HepG2 (cell line): ENCODE measurements at regions not wholly inside any gene's neighbourhood (a gene's known extent, or its start where the extent isn't known, plus 50 kb on each side); places are given as distances from the start of the nearest gene placed in this dataset.

Source experiments
- ATAC-seq: fragments of 200-7000 bp; cut with Tn5 transposase; 3 replicates; pipeline ENCODE4 v1.9.1; 2020; ENCODE audit warnings: mild to moderate bottlenecking, moderate library complexity
- BruUV-seq: library from RNA; stranded (reverse); fragments of 400-500 nt; replicated peaks from 2 replicates; lab custom pipeline; 2021; lab: Mats Ljungman, UMichigan
- CTCF ChIA-PET: fragments of 300-600 bp; formaldehyde crosslinking; extraction: SDS; loops from one replicate; lab custom pipeline; 2021; ENCODE audit warnings: low total read pairs, inconsistent platforms, low intra/inter-chr PET ratio; lab: Yijun Ruan, JAX
- POLR2A ChIA-PET: fragments of 350-600 bp; sonication (Branson Sonifier 250); formaldehyde crosslinking; loops from one replicate; lab custom pipeline; 2020; ENCODE audit warnings: antibody characterized with exemption, inconsistent platforms; lab: Yijun Ruan, JAX
- DNase-seq: peaks from one replicate; pipeline ENCODE4 v3.0.0-alpha.2; 2015; ENCODE audit warnings: low spot score
- FAIRE-seq: peaks from 3 replicates; lab custom pipeline; 2011; peaks lifted over from hg19 to GRCh38; lab: Jason Lieb, UNC
- H2AFZ ChIP-seq: one replicate; pipeline ENCODE4 v1.6.1; 2011; ENCODE audit warnings: low read length, inconsistent platforms
- H3K27ac ChIP-seq: fragments of 300-600 bp; 3 replicates; pipeline ENCODE4 v1.8.0; 2011; ENCODE audit warnings: mixed run types, mild to moderate bottlenecking, mixed read lengths, low read length, inconsistent platforms; ENCODE audit not compliant: insufficient read depth; ENCODE audit errors: extremely low read length
- H3K27me3 ChIP-seq, 2 experiments: fragments of 200-600 bp in 1 of 2; 2 replicates in 1 of 2; 3 replicates in 1 of 2; pipeline versions ENCODE4 v1.6.0 to v1.8.0; 2011; ENCODE audit warnings: low read length in 2 of 2, mild to moderate bottlenecking in 2 of 2, moderate library complexity in 2 of 2, inconsistent platforms in 1 of 2; ENCODE audit not compliant: insufficient read depth in 2 of 2, control insufficient read depth in 1 of 2
- H3K36me3 ChIP-seq, 2 experiments: fragments of 200-600 bp in 1 of 2; replicated peaks in 1 of 2; 2 replicates in 1 of 2; 3 replicates in 1 of 2; pipeline versions ENCODE4 v1.5.1 to v1.8.0; 2011; ENCODE audit warnings: low read length in 2 of 2, inconsistent platforms in 1 of 2; ENCODE audit not compliant: insufficient read depth in 2 of 2, control insufficient read depth in 1 of 2
- H3K4me1 ChIP-seq: 2 replicates; pipeline ENCODE4 v1.5.1; 2012; ENCODE audit warnings: low read length, inconsistent platforms; ENCODE audit not compliant: insufficient read depth
- H3K4me2 ChIP-seq: 2 replicates; pipeline ENCODE4 v1.6.0; 2011; ENCODE audit warnings: low read depth, low read length, inconsistent platforms
- H3K4me3 ChIP-seq, 3 experiments: fragments of 200-600 bp in 1 of 3; sonication (generic), shearing (Covaris generic) in 1 of 3; replicated peaks in 1 of 3; 2 replicates each; pipeline ENCODE4 v1.5.1; 2011 to 2016; ENCODE audit warnings: low read length in 3 of 3, inconsistent platforms in 2 of 3, low read depth in 2 of 3, mild to moderate bottlenecking in 2 of 3, control low read depth in 1 of 3, mixed read lengths in 1 of 3; ENCODE audit not compliant: insufficient read depth in 1 of 3
- H3K79me2 ChIP-seq: one replicate; pipeline ENCODE4 v1.6.1; 2011; ENCODE audit warnings: low read length, inconsistent platforms; ENCODE audit not compliant: insufficient read depth
- H3K9ac ChIP-seq: 2 replicates; pipeline ENCODE4 v1.6.0; 2011; ENCODE audit warnings: mild to moderate bottlenecking, low read depth, low read length, inconsistent platforms; ENCODE audit not compliant: insufficient read depth
- H3K9me3 ChIP-seq: 2 replicates; pipeline ENCODE4 v1.5.1; 2012; ENCODE audit warnings: mild to moderate bottlenecking, low read length
- H4K20me1 ChIP-seq: 2 replicates; pipeline ENCODE4 v1.6.0; 2011; ENCODE audit warnings: inconsistent platforms, mild to moderate bottlenecking, low read length, moderate library complexity; ENCODE audit not compliant: insufficient read depth
- AFF4 ChIP-seq: sonication (generic); formaldehyde crosslinking; IDR thresholded peaks from 2 replicates; pipeline ENCODE4 v1.4.0; 2020; ENCODE audit warnings: missing genetic modification reagents
- HHEX ChIP-seq: IDR thresholded peaks from 2 replicates; pipeline ENCODE4 v1.6.1; 2016; ENCODE audit warnings: control low read depth
- HOXD1 ChIP-seq: sonication (generic); formaldehyde crosslinking; IDR thresholded peaks from 2 replicates; pipeline ENCODE4 v1.5.0; 2020; ENCODE audit warnings: missing genetic modification reagents
- MXD1 ChIP-seq: sonication (generic); formaldehyde crosslinking; IDR thresholded peaks from 2 replicates; pipeline ENCODE4 v1.4.0; 2020; ENCODE audit warnings: mild to moderate bottlenecking, missing genetic modification reagents
- MYC ChIP-seq: sonication (generic); formaldehyde crosslinking; IDR thresholded peaks from 2 replicates; pipeline ENCODE4 v1.9.0; 2021; ENCODE audit warnings: missing genetic modification reagents, borderline replicate concordance
- WIZ ChIP-seq: sonication (generic); formaldehyde crosslinking; IDR thresholded peaks from 2 replicates; pipeline ENCODE4 v1.5.1; 2020; ENCODE audit warnings: mild to moderate bottlenecking, missing genetic modification reagents
- ZEB1 ChIP-seq: IDR thresholded peaks from 2 replicates; pipeline ENCODE4 v1.6.1; 2012; ENCODE audit warnings: mild to moderate bottlenecking, low read depth, inconsistent platforms; ENCODE audit not compliant: insufficient replicate concordance
- ZNF207 ChIP-seq: fragments of 450-650 bp; IDR thresholded peaks from 2 replicates; pipeline ENCODE4 v1.6.1; 2016; ENCODE audit warnings: antibody characterized with exemption, borderline replicate concordance
- ZNF563 ChIP-seq: sonication (generic); formaldehyde crosslinking; IDR thresholded peaks from 2 replicates; pipeline ENCODE4 v1.8.0; 2022; ENCODE audit warnings: mild to moderate bottlenecking, moderate library complexity, missing genetic modification reagents
- WGBS: methylation state at CpG from one replicate; pipeline ENCODE4 v1.1.6; 2017; ENCODE audit warnings: low lambda C conversion rate; 5-methylcytosine and 5-hydroxymethylcytosine counted together
- in situ Hi-C: cut with HindIII; loops from 2 replicates; pipeline ENCODE4 v1.10.0; 2017; ENCODE audit warnings: low pct_unique_long_range_greater_than_20kb; ENCODE audit not compliant: extremely low pct_ligation_motif_present
- intact Hi-C: fragments of 100-400 bp; cut with micrococcal nuclease; formaldehyde crosslinking; loops from one replicate; pipeline ENCODE4 v1.10.0; 2022; ENCODE audit not compliant: unreplicated experiment

GRCh38 chr13:90135558-90135957 lies 1211.9 kb upstream of the MIR17HG start (continued):
- TF ChIP-seq ZNF563 (CRISPR knock-in tag): no peak
- TF ChIP-seq MYC (CRISPR knock-in tag): no peak
- TF ChIP-seq, all 625 proteins: peak for 0

GRCh38 chr13:90142251-90142650 lies 1205.2 kb upstream of the MIR17HG start:
- Histone ChIP-seq H3K9me3 (peaks cover 12% of the 10 kb centered on the region; the same call in 1 of the 2 replicates), H4K20me1 (no peaks in the 10 kb centered on the region), H2AFZ (no peak overlapping the region), H3K27me3 (no peaks in the 10 kb centered on the region), H3K79me2 (no peaks in the 10 kb centered on the region), H3K9ac (no peak overlapping the region), H3K4me1 (no peaks in the 10 kb centered on the region), H3K27ac (no peak overlapping the region), H3K4me3 (no peak overlapping the region), H3K4me2 (no peak overlapping the region), H3K36me3 (no peaks in the 10 kb centered on the region)
- ATAC-seq: no peak
- ChIA-PET CTCF (no interaction called here), POLR2A (no interaction called here)
- no peak for FAIRE-seq
- intact Hi-C loops (no loop called here), in situ Hi-C loops (no loop called here)
- WGBS: 2% methylated on average over 5 of the region's 5 CpGs
- no TSS peak for BruUV-seq
- TF ChIP-seq ZNF207: no peak
- DNase-seq: no peak

GRCh38 chr13:90154311-90154960 lies 1193.1 kb upstream of the MIR17HG start:
- H3K27ac ChIP-seq: no peak overlapping the region
- H3K36me3 ChIP-seq: no peaks in the 10 kb centered on the region
- no TSS peak for BruUV-seq
- no peaks in the 10 kb centered on the region for H3K4me1 ChIP-seq
- H4K20me1 ChIP-seq: no peaks in the 10 kb centered on the region
- ChIA-PET CTCF (no interaction called here), POLR2A (no interaction called here)
- no peaks in the 10 kb centered on the region for H3K27me3 ChIP-seq
- FAIRE-seq (no peak), ATAC-seq (no peak), DNase-seq (no peak)
- no peak overlapping the region for H3K4me3 ChIP-seq
- H3K79me2 ChIP-seq: no peaks in the 10 kb centered on the region
- WGBS: 3% methylated on average over 2 of the region's 2 CpGs
- no peak overlapping the region for H3K9ac ChIP-seq
- in situ Hi-C loops (no loop called here), intact Hi-C loops (no loop called here)
- H3K4me2 ChIP-seq: no peak overlapping the region
- H2AFZ ChIP-seq: no peak overlapping the region
- peaks cover 13% of the 10 kb centered on the region; the same call in 1 of the 2 replicates for H3K9me3 ChIP-seq
- no peak for TF ChIP-seq AFF4
- TF ChIP-seq HOXD1 (CRISPR knock-in tag): no peak
- no peak for TF ChIP-seq ZEB1
- no peak for TF ChIP-seq WIZ (CRISPR knock-in tag)
- no peak for TF ChIP-seq HHEX
- no peak for TF ChIP-seq MXD1 (CRISPR knock-in tag)
